OCI-LY1 (cell line): ENCODE measurements at regions not wholly inside any gene's neighbourhood (a gene's known extent, or its start where the extent isn't known, plus 50 kb on each side); places are given as distances from the start of the nearest gene placed in this dataset.

Source experiments
- EZH2 ChIP-seq: fragments of 200-600 bp; sonication (generic), shearing (Covaris generic); IDR thresholded peaks from 2 replicates; pipeline ENCODE4 v1.8.0; 2017; ENCODE audit warnings: borderline replicate concordance, mixed run types, mild to moderate bottlenecking, antibody characterized with exemption, low read length, moderate library complexity, mixed read lengths
- TF ChIP-seq, protein P1 (sequence below): fragments of 200-600 bp; sonication (generic), shearing (Covaris generic); IDR thresholded peaks from 2 replicates; pipeline ENCODE4 v1.5.1; 2017; ENCODE audit warnings: mild to moderate bottlenecking, antibody characterized with exemption, low read length, moderate library complexity, mixed read lengths

DNA sequence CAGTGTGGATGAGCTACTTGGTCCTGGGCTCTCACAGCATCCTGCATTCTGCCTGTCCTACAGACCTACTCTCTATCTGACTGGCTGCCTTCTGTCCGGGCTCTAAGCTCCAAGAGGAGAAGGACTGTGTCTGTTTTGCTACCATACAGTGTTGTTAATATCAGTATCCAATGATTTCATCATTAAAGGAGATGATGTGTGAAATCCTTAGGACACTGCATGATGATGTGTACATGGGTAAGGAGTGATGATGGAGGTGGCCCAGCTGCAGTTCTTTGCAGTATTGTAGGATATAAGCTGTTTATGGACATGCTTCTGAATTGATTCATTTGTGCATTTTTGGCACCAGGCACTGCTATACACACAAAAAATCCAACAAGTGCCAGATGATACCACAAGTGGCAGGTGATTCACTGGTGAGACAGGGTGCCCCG is 536.9 kb upstream of the CDH11 start:
- TF ChIP-seq EZH2: no peak
- TF ChIP-seq, protein P1, sequence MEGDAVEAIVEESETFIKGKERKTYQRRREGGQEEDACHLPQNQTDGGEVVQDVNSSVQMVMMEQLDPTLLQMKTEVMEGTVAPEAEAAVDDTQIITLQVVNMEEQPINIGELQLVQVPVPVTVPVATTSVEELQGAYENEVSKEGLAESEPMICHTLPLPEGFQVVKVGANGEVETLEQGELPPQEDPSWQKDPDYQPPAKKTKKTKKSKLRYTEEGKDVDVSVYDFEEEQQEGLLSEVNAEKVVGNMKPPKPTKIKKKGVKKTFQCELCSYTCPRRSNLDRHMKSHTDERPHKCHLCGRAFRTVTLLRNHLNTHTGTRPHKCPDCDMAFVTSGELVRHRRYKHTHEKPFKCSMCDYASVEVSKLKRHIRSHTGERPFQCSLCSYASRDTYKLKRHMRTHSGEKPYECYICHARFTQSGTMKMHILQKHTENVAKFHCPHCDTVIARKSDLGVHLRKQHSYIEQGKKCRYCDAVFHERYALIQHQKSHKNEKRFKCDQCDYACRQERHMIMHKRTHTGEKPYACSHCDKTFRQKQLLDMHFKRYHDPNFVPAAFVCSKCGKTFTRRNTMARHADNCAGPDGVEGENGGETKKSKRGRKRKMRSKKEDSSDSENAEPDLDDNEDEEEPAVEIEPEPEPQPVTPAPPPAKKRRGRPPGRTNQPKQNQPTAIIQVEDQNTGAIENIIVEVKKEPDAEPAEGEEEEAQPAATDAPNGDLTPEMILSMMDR: no peak
